Fibroblast of lung (primary cell): ENCODE measurements at regions not wholly inside any gene's neighbourhood (a gene's known extent, or its start where the extent isn't known, plus 50 kb on each side); places are given as distances from the start of the nearest gene placed in this dataset.
"Not testable (repeated sequence)": the region's sequence is repeated elsewhere in the genome, so short reads cannot be mapped to it uniquely, and the experiment has no call there.

Source experiments
- CTCF ChIP-seq, 2 donors: IDR thresholded peaks in 1 of 2; conservative IDR thresholded peaks in 1 of 2; 1 replicate in 1 of 2; 2 replicates in 1 of 2; pipeline ENCODE4 v1.5.1; 2011 to 2012; ENCODE audit warnings: low read length in 2 of 2, control low read depth in 1 of 2, inconsistent platforms in 1 of 2, low read depth in 1 of 2, mild to moderate bottlenecking in 1 of 2
- EZH2 ChIP-seq: IDR thresholded peaks from 2 replicates; pipeline ENCODE4 v1.5.1; 2012; ENCODE audit warnings: low read length, control low read depth, mild to moderate bottlenecking; ENCODE audit errors: missing control alignments

GRCh38 chrX:140214518-140214917 is 249.2 kb upstream of the CXorf66 start:
- not testable (repeated sequence) for TF ChIP-seq CTCF (conservative IDR thresholded peaks at IDR 0.05 in 1 of 2, IDR thresholded peaks at IDR 0.05 in 1 of 2; ENCODE audit: low read depth in 1 of 2, low read length in 2 of 2); EZH2
